ENCODE measurements at regions not wholly inside any gene's neighbourhood (a gene's known extent, or its start where the extent isn't known, plus 50 kb on each side); places are given as distances from the start of the nearest gene placed in this dataset.
"Not testable (repeated sequence)": the region's sequence is repeated elsewhere in the genome, so short reads cannot be mapped to it uniquely, and the experiment has no call there.

DNA sequence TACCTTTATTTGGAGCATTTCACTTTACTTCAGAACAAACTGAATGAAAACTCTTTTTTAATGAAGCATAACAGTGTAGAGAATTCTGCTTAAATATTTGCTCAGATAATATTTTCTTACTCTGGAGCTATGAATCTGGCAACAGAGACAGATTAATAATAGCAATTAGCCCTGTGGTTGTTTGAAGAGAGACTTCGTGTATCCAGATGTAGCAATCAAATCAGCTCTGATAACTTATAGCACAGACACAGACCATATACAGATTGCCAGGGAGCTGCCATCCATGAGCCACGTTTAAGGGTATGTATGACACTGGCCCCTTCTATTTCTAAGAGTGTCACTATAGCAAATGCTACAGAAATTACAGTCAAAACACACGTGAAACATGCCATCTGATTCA lies 146.6 kb downstream of the EXOC5 start:
- DNase-seq (no peak), ATAC-seq (ENCODE audit: poor library complexity) (no peak)
- Histone ChIP-seq H3K27ac (ENCODE audit: low read depth in 1 of 2, low read length in 2 of 2) (no peak overlapping the region), H3K9me3 (ENCODE audit: control insufficient read depth in 1 of 2, insufficient read depth in 1 of 2, low read length in 2 of 2) (peaks cover 0 to 4% of the 10 kb centered on the region in 2 experiments), H3K4me3 (ENCODE audit: low read length) (no peak overlapping the region), H3K27me3 (ENCODE audit: control insufficient read depth in 1 of 2, insufficient read depth in 2 of 2, low read length in 2 of 2) (no peaks in the 10 kb centered on the region), H3K36me3 (ENCODE audit: insufficient read depth, low read length) (no peaks in the 10 kb centered on the region), H3K4me1 (ENCODE audit: insufficient read depth, low read length) (no peaks in the 10 kb centered on the region)
- Mint-ChIP-seq H3K27me3 (peaks cover 28% of the 10 kb centered on the region), H3K4me3 (no peak overlapping the region), H3K9me3 (no peaks in the 10 kb centered on the region), H3K27ac (no peak overlapping the region), H3K4me1 (ENCODE audit: low read depth) (no peaks in the 10 kb centered on the region), H3K36me3 (ENCODE audit: low read depth) (no peaks in the 10 kb centered on the region)
- POLR2A ChIA-PET: no interaction called here
- TF ChIP-seq, protein P1, sequence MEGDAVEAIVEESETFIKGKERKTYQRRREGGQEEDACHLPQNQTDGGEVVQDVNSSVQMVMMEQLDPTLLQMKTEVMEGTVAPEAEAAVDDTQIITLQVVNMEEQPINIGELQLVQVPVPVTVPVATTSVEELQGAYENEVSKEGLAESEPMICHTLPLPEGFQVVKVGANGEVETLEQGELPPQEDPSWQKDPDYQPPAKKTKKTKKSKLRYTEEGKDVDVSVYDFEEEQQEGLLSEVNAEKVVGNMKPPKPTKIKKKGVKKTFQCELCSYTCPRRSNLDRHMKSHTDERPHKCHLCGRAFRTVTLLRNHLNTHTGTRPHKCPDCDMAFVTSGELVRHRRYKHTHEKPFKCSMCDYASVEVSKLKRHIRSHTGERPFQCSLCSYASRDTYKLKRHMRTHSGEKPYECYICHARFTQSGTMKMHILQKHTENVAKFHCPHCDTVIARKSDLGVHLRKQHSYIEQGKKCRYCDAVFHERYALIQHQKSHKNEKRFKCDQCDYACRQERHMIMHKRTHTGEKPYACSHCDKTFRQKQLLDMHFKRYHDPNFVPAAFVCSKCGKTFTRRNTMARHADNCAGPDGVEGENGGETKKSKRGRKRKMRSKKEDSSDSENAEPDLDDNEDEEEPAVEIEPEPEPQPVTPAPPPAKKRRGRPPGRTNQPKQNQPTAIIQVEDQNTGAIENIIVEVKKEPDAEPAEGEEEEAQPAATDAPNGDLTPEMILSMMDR (IDR thresholded peaks at IDR 0.05): no peak
- CTCF ChIA-PET: no interaction called here
- intact Hi-C loops (cut with DNase I, micrococcal nuclease): no loop called here

DNA sequence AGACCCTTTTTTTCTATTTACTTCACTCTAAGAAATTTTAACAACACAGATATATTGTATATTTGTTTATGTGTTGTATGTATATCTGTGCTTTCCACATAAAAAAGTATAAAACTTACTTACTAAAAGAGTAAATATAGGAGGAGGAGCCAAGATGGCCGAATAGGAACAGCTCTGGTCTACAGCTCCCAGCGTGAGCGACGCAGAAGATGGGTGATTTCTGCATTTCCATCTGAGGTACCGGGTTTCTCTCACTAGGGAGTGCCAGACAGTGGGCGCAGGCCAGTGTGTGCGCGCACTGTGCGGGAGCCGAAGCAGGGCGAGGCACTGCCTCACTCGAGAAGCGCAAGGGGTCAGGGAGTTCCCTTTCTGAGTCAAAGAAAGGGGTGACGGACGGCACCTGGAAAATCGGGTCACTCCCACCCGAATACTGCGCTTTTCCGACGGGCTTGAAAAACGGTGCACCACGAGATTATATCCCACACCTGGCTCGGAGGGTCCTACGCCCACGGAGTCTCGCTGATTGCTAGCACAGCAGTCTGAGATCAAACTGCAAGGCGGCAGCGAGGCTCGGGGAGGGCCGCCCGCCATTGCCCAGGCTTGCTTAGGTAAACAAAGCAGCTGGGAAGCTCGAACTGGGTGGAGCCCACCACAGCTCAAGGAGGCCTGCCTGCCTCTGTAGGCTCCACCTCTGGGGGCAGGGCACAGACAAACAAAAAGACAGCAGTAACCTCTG lies 156.5 kb downstream of the EXOC5 start:
- peak overlapping the region; percentile 58 for H3K27ac Mint-ChIP-seq
- H3K4me1 Mint-ChIP-seq (ENCODE audit: low read depth); ATAC-seq (ENCODE audit: poor library complexity); H3K27me3 ChIP-seq (ENCODE audit: control insufficient read depth in 1 of 2, insufficient read depth in 2 of 2, low read length in 2 of 2); H3K36me3 ChIP-seq (ENCODE audit: insufficient read depth, low read length); DNase-seq; H3K9me3 ChIP-seq (ENCODE audit: control insufficient read depth in 1 of 2, insufficient read depth in 1 of 2, low read length in 2 of 2); POLR2A ChIA-PET; CTCF ChIA-PET; H3K4me1 ChIP-seq (ENCODE audit: insufficient read depth, low read length); H3K36me3 Mint-ChIP-seq (ENCODE audit: low read depth); intact Hi-C loops (cut with DNase I, micrococcal nuclease); H3K4me3 ChIP-seq (ENCODE audit: low read length); H3K27ac ChIP-seq (ENCODE audit: low read depth in 1 of 2, low read length in 2 of 2): not testable (repeated sequence)
- H3K27me3 Mint-ChIP-seq: peaks cover 24% of the 10 kb centered on the region
- H3K4me3 Mint-ChIP-seq: peak overlapping the region; percentile 79
- peaks cover 11% of the 10 kb centered on the region for H3K9me3 Mint-ChIP-seq

DNA sequence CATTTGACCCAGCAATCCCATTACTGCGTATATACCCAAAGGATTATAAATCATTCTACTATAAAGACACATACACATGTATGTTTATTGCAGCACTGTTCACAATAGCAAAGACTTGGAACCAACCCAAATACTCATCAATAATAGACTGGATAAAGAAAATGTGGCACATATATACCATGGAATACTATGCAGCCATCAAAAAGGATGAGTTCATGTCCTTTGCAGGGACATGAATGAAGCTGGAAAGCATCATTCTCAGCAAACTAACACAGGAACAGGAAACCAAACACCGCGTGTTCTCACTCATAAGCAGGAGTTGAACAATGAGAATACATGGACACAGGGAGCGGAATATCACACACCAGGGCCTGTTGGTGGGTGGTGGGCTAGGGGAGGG lies 158.3 kb downstream of the EXOC5 start:
- CTCF ChIA-PET; H3K27me3 ChIP-seq (ENCODE audit: control insufficient read depth in 1 of 2, insufficient read depth in 2 of 2, low read length in 2 of 2); H3K4me3 Mint-ChIP-seq; H3K4me3 ChIP-seq (ENCODE audit: low read length); H3K27ac ChIP-seq (ENCODE audit: low read depth in 1 of 2, low read length in 2 of 2); POLR2A ChIA-PET; H3K4me1 Mint-ChIP-seq (ENCODE audit: low read depth); H3K36me3 ChIP-seq (ENCODE audit: insufficient read depth, low read length); ATAC-seq (ENCODE audit: poor library complexity); intact Hi-C loops (cut with DNase I, micrococcal nuclease); H3K36me3 Mint-ChIP-seq (ENCODE audit: low read depth); H3K27ac Mint-ChIP-seq; DNase-seq; H3K4me1 ChIP-seq (ENCODE audit: insufficient read depth, low read length): not testable (repeated sequence)
- H3K9me3 ChIP-seq (ENCODE audit: control insufficient read depth in 1 of 2, insufficient read depth in 1 of 2, low read length in 2 of 2): peaks cover 0 to 12% of the 10 kb centered on the region in 2 experiments
- Mint-ChIP-seq H3K27me3 (peaks cover 32% of the 10 kb centered on the region), H3K9me3 (peaks cover 14% of the 10 kb centered on the region)

DNA sequence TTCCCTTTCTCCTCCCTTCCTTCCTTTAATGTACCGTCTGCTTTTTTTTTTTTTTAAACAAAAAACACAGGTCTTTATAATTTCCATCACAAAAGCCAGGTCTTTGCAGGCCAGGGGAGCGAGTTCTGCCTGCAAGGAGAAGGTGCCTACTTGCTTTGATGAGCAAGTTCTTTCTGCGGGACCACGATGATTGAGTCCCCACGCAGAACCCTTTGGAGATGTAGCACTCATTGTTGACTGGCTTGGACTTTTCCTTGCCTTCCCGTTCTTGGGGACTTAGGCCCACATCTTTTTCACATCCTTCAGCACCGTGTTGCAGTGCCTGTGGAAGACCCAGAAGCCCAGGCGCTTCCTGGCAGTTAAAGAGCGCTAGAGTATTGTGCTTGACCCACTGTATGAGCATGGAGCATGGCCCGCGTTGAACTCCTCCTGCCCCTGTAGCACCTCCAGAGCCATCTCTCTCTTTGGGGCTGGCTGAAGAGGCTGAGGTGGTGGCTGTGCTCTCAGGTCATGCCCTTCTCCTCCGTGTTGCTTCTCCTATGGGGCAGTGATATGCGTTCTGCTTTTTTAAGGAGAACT lies 177.6 kb downstream of the EXOC5 start:
- Mint-ChIP-seq H3K27me3 (no peaks in the 10 kb centered on the region), H3K4me1 (ENCODE audit: low read depth) (no peaks in the 10 kb centered on the region), H3K4me3 (no peak overlapping the region), H3K9me3 (peaks cover 3% of the 10 kb centered on the region), H3K27ac (no peak overlapping the region), H3K36me3 (ENCODE audit: low read depth) (no peaks in the 10 kb centered on the region)
- H3K9me3 ChIP-seq (ENCODE audit: control insufficient read depth in 1 of 2, insufficient read depth in 1 of 2, low read length in 2 of 2): peaks cover 0 to 4% of the 10 kb centered on the region in 2 experiments
- H3K27me3 ChIP-seq (ENCODE audit: control insufficient read depth in 1 of 2, insufficient read depth in 2 of 2, low read length in 2 of 2): peaks cover 0 to 3% of the 10 kb centered on the region in 2 experiments
- no peak overlapping the region for H3K27ac ChIP-seq (ENCODE audit: low read depth in 1 of 2, low read length in 2 of 2)
- ChIA-PET POLR2A (no interaction called here), CTCF (no interaction called here)
- no peaks in the 10 kb centered on the region for H3K36me3 ChIP-seq (ENCODE audit: insufficient read depth, low read length)
- H3K4me1 ChIP-seq (ENCODE audit: insufficient read depth, low read length): no peaks in the 10 kb centered on the region
- no peak for DNase-seq
- no peak overlapping the region for H3K4me3 ChIP-seq (ENCODE audit: low read length)
- TF ChIP-seq, protein P1 (IDR thresholded peaks at IDR 0.05): no peak
- no peak for ATAC-seq (ENCODE audit: poor library complexity)
- intact Hi-C loops (cut with DNase I, micrococcal nuclease): no loop called here

Measured in CD4-positive, alpha-beta T cell (primary cell).